Body of pancreas (tissue), 4 donors: ENCODE measurements at regions not wholly inside any gene's neighbourhood (a gene's known extent, or its start where the extent isn't known, plus 50 kb on each side); places are given as distances from the start of the nearest gene placed in this dataset.

ENCODE experiments used
- ATAC-seq: fragments of 150-250 bp; one replicate; pipeline ENCODE4 v1.9.1; 2016
- DNase-seq, 4 donors: peaks; one replicate each; pipeline ENCODE4 v3.0.0-alpha.2; 2019
- H3K27ac ChIP-seq, 4 donors: fragments of 200-600 bp; sonication (generic); 1 replicate in 3 of 4; 2 replicates in 1 of 4; pipeline versions ENCODE4 v1.5.1 to v1.6.1; 2016 to 2019; ENCODE audit warnings: mild to moderate bottlenecking in 1 of 4, mixed read lengths in 1 of 4, moderate library complexity in 1 of 4
- H3K27me3 ChIP-seq, 2 donors: fragments of 200-600 bp; sonication (generic); one replicate each; pipeline ENCODE4 v1.6.0; 2016; ENCODE audit warnings: mild to moderate bottlenecking in 1 of 2
- H3K36me3 ChIP-seq, 2 donors: fragments of 200-600 bp; sonication (generic); replicated peaks in 1 of 2; 2 replicates each; pipeline ENCODE4 v1.5.1; 2016; ENCODE audit warnings: low read depth in 2 of 2; ENCODE audit not compliant: insufficient read depth in 1 of 2
- H3K4me1 ChIP-seq: fragments of 200-600 bp; sonication (generic); one replicate; pipeline ENCODE4 v1.6.0; 2016
- H3K4me3 ChIP-seq, 2 donors: fragments of 200-600 bp; sonication (generic); 1 replicate in 1 of 2; 2 replicates in 1 of 2; pipeline ENCODE4 v1.5.1; 2016 to 2019
- H3K9me3 ChIP-seq, 3 donors: fragments of 200-600 bp; sonication (generic); 1 replicate in 2 of 3; 2 replicates in 1 of 3; pipeline ENCODE4 v1.5.1; 2016
- CTCF ChIP-seq, 7 experiments: fragments of 450-650 bp in 4 of 7; fragments of 200-600 bp in 3 of 7; sonication (generic) in 3 of 7; IDR thresholded peaks; one replicate each; pipeline ENCODE4 v1.5.1; 2016 to 2019; ENCODE audit warnings: antibody characterized with exemption in 7 of 7
- POLR2A ChIP-seq, 3 donors: fragments of 450-650 bp; IDR thresholded peaks; one replicate each; pipeline ENCODE4 v1.6.1; 2016; ENCODE audit warnings: antibody characterized with exemption in 3 of 3, mild to moderate bottlenecking in 2 of 3
- WGBS, 2 donors: methylation state at CpG; one replicate each; pipeline ENCODE4 v1.1.5; 2017; 5-methylcytosine and 5-hydroxymethylcytosine counted together
- intact Hi-C: fragments of 100-400 bp; cut with DNase I; formaldehyde crosslinking; loops from one replicate; pipeline ENCODE4 v1.15.1; 2023

GRCh38 chr9:126097679-126098078 lies 228.9 kb upstream of the MVB12B start:
- H3K4me3 ChIP-seq: no peak overlapping the region
- no peak for ATAC-seq
- intact Hi-C loops: no loop called here
- TF ChIP-seq CTCF (IDR thresholded peaks at IDR 0.05) (no peak), POLR2A (IDR thresholded peaks at IDR 0.05) (no peak)
- 73 to 97% methylated on average over 5 to 6 of the region's 6 CpGs for WGBS, 2 donors
- H3K36me3 ChIP-seq: no peaks in the 10 kb centered on the region
- no peaks in the 10 kb centered on the region for H3K4me1 ChIP-seq
- DNase-seq: no peak
- H3K27ac ChIP-seq: no peak overlapping the region
- no peaks in the 10 kb centered on the region for H3K27me3 ChIP-seq
- H3K9me3 ChIP-seq: no peaks in the 10 kb centered on the region

- DNase-seq: no peak
- intact Hi-C loops: no loop called here
- H3K4me3 ChIP-seq: no peak overlapping the region
- no peaks in the 10 kb centered on the region for H3K9me3 ChIP-seq
- TF ChIP-seq POLR2A (IDR thresholded peaks at IDR 0.05) (no peak), CTCF (IDR thresholded peaks at IDR 0.05) (no peak)
- H3K4me1 ChIP-seq: no peaks in the 10 kb centered on the region
- 75 to 77% methylated on average over 5 of the region's 5 CpGs for WGBS, 2 donors
- ATAC-seq: no peak
- no peak overlapping the region for H3K27ac ChIP-seq
- no peaks in the 10 kb centered on the region for H3K27me3 ChIP-seq
- H3K36me3 ChIP-seq: no peaks in the 10 kb centered on the region
Measured at GRCh38 chr9:126106404-126106803, 220.2 kb upstream of the MVB12B start.

- Histone ChIP-seq H3K9me3 (no peaks in the 10 kb centered on the region), H3K4me1 (no peaks in the 10 kb centered on the region), H3K27ac (no peak overlapping the region), H3K4me3 (no peak overlapping the region), H3K36me3 (no peaks in the 10 kb centered on the region), H3K27me3 (no peaks in the 10 kb centered on the region)
- intact Hi-C loops: no loop called here
- WGBS, 2 donors: 87 to 89% methylated on average over 12 of the region's 12 CpGs
- TF ChIP-seq POLR2A (IDR thresholded peaks at IDR 0.05) (no peak), CTCF (IDR thresholded peaks at IDR 0.05) (no peak)
- DNase-seq: no peak
- no peak for ATAC-seq
Measured at GRCh38 chr9:126107693-126108092, 218.9 kb upstream of the MVB12B start.

- ATAC-seq: no peak
Measured at GRCh38 chr9:126108240-126108639, 218.4 kb upstream of the MVB12B start.

More at GRCh38 chr9:126108240-126108639, 218.4 kb upstream of the MVB12B start:
- WGBS, 2 donors: 20 to 22% methylated on average over 10 to 11 of the region's 11 CpGs
- intact Hi-C loops: no loop called here
- TF ChIP-seq CTCF (IDR thresholded peaks at IDR 0.05): no peak
- TF ChIP-seq POLR2A (IDR thresholded peaks at IDR 0.05): no peak
- Histone ChIP-seq H3K4me1 (no peaks in the 10 kb centered on the region), H3K36me3 (no peaks in the 10 kb centered on the region), H3K9me3 (no peaks in the 10 kb centered on the region), H3K4me3 (no peak overlapping the region), H3K27ac (no peak overlapping the region), H3K27me3 (no peaks in the 10 kb centered on the region)
- no peak for DNase-seq
